NCI-H748 (cell line): ENCODE measurements at regions not wholly inside any gene's neighbourhood (a gene's known extent, or its start where the extent isn't known, plus 50 kb on each side); places are given as distances from the start of the nearest gene placed in this dataset.

Experiments used
- DNase-seq: peaks from one replicate; lab custom pipeline; 2025; ENCODE audit not compliant: unreplicated experiment; lab: John Stamatoyannopoulos, UW

DNA sequence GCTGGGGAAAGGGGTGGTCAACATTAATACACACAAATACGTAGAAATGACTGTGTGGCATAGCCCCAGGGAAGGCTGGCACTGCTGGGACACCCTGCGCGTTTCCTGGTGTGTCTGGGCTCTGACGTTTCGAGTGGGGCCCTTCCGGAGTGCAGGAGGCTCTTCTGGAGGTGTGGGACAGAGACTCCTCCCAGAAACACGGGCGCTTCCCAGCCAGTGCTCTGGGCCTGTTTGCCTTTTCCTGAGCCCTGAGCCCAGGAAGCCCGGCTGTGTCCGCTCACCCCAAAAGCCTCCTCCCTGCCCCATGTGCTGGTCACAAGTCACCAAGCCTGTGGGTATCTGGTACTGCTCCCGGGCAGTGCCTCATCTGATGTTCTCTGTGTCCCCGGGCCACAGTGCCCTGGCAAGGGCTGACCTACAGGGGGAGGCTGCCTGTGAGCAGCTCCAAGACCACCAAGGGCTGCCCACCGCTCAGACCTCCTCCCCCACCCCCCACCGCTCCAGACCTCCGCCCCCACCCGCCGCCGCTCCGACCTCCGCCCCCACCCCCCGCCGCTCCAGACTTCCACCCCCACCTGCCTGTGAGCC is 1133.3 kb downstream of the BRD1 start:
- DNase-seq = no peak

DNA sequence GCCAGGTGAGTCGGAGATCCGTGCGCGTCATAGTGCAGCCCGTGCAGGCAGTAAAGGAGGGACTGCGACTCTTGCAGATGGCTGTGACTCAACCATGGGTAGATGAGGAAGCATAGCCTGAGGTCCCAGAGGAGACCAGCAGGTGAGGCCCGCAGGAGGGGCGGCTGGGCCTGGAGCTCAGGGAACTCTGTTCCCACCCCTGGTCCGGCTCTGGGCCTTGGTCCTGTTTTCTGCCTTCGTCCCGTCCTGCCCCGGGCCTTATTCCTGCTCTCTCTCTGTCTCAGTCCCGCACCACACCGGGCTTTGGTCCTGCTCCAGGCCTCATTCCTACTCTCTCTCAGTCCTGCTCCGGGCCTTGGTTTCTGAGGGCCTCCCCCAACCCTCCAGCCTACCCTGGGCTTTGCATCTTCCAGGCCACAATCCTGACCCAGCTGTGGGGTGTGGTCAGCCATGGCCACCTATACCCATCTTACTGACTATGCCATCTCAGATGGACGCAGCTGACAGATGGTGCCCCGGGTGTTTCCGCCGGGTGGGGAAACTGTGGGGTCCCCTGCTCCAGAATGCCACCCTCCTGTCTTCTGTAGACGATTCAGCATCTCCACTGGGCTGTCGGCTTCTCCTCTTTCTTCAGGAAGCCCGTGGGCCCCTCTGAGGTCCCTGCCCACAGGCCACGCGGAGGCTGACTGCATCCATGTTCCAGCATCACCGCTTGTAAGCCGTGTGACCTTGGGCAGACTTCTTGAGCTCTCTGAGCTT is 1134.1 kb downstream of the BRD1 start:
- no peak for DNase-seq

DNA sequence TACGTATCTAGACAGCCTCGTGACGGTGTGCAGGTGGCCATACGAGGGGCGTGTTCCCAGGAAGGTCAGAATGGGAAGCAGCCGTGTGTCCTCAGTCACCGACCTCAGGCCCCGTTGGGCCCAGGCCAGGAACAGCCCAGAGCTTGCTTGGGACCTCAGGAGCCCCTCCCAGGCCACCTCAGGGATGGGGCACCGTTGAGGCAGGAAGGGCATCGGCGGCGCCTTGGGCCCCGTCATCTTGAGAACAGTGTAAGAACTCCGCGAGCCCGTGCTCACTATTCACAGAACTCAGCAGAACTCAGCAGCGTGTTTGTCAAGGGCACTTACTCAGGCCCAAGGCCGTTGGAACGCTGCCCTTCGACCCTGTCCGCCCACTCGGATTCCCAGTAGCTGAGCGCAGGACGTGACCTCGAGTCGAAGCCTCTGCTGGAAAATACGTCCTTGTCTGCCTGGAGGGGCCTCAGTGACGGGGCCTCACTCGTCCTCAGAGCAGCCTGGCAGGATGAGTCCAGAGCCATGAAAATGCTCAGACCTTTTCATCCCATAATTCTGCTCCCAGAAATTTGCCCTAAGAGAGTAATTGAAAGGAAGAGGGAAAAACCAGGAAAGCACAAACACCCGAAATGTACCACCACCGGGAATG is 1134.8 kb downstream of the BRD1 start:
- DNase-seq = no peak

DNA sequence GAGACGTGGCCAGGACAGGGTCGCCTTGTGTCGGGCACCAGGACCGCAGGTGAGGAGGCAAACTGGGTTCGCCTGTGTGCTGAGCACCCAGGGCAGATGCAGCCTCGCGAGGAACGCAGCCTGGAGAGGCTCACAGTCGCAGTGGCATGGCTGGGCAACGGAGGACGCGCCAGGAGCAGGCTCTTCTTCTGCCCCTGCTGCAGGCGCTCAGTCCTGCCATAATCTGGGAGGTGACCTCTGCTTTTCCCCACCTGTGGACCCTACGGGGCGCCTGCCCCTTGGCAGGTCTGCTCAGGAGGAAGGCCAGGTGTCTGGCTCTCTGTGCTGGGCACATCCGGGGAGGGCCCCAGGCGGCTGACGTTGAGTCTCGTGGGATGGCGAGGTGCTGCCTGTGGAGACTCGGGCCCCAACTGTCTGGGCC is 1136.2 kb downstream of the BRD1 start:
- DNase-seq = no peak

DNA sequence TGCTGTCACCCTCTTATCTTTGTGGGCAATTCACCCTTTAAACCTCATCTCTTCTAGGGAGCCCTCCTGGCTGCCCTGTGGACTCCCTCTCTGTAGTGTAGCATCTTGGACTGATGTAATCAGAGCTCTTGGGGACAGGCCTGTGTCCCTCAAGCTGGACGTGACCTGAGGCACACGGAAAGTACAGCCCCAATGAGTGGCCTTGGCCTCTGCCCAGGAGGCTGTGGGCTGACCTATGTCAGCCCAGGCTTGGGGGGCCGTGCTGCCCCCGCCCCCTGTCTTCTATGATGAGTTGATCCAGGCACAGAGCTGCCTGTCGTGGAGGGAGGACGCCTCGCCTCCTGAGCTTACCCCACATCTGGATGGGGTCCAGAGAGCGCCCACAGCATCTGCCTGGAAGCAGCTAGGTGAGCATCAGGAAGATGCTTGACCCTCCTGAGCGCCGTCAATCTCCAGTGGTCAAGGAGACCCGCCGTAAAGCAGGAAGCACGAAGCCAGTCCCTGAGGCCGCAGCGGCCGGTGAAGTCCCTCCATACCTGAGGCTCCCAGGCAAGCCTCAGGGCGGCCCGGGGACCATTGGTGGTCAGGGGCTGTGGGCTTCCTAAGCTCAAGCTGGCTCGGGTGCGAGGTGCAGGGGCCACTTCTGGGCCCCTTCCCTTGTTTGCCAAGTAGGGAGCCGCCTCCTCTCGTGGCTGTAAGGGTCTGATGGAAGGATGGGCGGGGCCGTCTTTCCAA is 1136.9 kb downstream of the BRD1 start:
- no peak for DNase-seq

DNA sequence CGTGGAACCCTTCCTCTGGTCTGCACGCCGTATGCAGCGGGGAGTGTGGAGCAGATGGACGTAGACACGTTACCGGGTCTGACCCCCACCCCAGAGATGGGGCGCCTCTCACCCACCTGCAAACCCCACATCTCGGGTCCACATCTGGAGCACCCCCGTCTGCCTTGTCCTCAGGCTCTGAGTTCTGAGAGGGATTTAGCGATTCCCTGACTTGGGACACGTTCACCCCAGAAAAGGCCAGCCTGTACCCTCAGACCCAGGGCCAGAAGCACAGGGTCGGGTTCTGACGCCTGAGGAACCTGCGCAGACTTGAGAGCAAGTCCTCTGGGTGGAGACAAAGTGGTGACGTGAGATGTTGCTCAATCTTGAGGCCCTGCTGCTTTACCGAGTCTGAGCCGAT is 1138.5 kb downstream of the BRD1 start:
- no peak for DNase-seq

DNA sequence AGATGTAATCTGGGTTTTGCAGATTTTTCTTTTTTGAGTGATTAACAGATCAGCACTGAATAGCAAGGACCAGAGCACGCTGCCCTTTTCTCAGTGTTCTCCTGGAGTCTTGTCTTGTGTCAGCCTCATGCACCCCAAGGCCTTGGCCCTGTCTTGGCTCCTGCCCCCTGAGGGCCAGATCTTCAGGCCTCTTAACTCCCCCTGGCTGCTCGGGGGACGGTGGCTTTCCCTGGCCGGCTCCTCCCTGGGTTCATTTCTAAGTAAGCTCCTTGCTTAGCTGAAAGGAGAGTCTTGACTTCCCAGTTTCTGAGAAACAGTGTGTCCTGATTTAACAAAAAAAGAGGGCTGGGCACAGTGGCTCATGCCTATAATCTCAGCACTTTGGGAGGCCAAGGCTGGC is 1139.3 kb downstream of the BRD1 start:
- no peak for DNase-seq

DNA sequence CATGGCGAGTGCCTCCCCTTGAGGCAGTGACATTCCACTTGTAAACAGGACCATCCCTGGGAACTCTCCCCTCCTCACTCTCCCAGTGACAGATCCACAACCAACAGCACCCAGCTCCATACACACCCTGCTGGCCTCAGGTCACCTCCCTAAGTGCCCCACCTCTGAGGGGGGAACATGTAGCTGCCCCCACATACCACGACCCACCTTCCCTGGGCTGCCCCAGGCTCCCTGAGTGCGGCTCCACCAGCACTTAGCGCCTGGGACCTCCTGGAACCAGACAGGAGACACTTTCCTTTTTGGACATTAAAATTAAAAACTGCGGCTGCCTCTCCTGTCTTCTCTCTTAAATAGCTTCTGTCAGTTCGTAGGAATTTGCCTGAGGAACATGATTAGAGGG is 1140.1 kb downstream of the BRD1 start:
- DNase-seq = no peak

DNA sequence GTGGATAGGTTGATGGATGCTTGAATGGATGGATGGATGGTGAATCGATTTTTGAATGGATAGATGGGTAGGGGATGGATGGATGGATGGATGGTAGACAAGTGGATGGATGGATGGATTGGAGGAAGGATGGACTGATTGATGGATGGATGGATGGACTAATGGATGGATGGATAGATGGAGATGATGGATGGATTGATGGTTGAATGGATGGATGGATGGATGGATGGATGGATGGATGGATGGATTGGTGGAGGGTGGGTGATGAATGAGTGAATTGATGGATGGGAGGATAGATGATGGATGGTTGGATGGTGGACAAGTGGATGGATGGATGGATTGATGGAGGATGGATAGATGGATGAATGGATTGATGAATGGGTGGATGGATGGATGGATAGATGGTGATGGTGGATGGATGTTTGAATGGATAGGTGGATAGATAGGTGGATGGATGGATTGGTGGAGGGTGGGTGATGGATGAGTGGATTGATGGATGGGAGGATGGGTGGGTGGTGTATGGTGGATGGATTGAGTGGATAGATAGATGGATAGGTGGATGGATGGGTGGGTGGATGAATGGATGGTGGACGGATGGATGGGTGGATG is 1140.9 kb downstream of the BRD1 start:
- DNase-seq = no peak

DNA sequence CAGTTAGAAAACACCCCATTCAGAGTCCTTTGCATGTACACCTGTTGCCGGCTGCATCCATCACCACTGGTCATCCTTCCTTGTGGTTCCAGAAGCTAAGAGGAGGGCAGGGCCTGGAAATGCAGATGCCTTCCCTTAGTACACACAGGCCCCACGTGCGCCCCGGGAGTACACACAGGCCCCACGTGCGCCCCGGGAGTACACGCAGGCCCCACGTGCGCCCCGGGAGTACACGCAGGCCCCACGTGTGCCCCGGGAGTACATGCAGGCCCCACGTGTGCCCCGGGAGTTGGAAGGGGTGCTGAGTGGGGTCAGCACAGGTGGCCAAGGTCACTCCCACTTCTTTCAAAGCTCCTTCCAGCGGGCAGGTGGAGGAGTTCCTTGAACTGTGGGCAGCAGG is 1141.9 kb downstream of the BRD1 start:
- DNase-seq = no peak

DNA sequence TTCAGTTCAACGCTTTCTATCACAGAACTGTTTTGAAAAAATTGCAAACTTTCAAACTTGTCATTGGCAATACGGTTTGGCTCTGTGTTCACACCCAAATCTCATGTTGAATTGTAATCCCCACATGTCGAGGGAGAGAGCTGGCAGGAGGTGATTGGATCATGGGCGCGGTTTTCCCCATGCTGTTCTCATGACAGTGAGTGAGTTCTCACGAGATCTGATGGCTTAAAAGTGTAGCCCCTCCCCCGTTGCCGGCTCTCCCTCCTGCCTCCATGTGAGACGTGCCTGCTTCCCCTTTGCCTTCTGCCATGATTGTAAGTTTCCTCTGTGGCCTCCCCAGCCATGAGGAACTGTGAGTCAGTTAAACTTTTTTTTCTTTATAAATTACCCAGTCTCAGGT is 1144.0 kb downstream of the BRD1 start:
- DNase-seq = no peak

DNA sequence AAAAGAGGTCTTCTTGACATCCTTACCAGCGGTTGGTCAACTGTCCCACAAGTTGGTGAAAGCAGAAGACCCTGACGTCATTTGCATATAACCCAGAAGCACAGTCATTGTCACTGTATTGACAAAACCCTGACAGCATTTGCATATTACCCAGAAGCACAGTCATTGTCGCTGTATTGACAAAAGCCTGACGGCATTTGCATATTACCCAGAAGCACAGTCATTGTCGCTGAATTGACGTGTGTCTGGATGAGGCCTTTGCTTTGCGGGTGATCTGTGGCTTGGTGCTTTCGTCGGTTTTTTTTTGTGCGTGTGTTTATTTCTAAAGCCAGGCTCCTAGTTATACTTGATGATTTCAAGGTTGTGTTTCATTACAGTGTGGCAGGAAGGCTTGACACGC is 1145.2 kb downstream of the BRD1 start:
- no peak for DNase-seq

DNA sequence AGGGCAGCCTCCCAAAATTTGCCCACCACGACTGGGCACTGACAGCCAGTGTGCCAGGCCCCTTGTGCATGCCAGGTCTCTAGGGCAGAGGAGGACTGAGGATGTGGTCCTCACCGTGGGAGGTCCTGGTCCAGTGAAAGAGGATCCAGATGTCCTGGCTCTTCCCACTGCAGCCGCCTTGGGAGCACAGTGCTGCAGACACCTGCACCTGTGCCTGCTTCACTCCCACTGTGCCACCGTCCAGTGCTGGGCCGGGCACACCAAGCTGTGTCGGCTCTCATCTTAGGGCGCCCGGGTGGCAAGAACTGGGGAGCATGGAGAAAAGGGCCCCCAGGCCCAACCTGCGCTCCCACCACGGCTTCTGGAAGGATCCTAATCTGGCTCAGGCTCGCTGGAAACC is 1147.1 kb downstream of the BRD1 start:
- DNase-seq = no peak

DNA sequence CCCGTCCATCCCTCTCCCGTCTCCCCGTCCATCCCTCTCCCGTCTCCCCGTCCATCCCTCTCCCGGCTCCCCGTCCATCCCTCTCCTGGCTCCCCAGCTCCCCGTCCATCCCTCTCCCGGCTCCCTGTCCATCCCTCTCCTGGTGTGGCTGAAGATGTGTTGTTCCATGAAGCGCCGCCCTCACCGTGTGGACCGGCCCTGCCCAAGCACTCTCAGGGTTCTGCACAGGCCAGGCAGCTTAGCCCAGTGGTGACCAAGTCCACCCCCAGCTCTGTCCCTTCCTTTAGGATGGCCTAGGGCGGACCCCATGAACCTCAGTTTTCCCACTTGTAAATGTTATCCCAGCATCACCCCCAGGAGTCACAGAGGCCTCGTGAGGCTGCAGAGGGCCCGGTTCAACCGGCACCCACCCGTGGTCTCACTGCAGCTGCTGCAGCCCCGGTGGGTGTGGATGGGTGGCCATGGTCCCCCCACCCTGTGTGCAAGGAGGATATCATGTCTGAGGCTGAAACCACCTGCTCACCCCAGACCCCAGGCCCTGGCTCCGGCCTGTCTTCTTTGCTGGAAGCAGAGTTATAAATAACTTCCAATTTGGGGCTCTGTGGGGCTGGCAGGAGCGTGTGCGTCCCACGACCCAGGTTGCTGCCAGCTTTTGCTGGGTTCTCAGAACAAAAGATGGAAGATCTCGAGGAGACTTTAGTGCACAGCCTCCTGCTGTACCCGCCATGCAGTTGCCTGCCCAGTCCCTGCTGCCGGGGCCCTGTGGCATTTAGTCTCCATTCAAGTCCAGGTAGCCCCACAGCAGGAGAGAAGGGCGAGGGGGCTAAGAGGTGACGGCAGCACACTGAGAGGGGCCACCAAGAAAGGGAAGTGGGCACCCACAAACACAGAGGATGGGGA is 1147.8 kb downstream of the BRD1 start:
- DNase-seq = no peak

DNA sequence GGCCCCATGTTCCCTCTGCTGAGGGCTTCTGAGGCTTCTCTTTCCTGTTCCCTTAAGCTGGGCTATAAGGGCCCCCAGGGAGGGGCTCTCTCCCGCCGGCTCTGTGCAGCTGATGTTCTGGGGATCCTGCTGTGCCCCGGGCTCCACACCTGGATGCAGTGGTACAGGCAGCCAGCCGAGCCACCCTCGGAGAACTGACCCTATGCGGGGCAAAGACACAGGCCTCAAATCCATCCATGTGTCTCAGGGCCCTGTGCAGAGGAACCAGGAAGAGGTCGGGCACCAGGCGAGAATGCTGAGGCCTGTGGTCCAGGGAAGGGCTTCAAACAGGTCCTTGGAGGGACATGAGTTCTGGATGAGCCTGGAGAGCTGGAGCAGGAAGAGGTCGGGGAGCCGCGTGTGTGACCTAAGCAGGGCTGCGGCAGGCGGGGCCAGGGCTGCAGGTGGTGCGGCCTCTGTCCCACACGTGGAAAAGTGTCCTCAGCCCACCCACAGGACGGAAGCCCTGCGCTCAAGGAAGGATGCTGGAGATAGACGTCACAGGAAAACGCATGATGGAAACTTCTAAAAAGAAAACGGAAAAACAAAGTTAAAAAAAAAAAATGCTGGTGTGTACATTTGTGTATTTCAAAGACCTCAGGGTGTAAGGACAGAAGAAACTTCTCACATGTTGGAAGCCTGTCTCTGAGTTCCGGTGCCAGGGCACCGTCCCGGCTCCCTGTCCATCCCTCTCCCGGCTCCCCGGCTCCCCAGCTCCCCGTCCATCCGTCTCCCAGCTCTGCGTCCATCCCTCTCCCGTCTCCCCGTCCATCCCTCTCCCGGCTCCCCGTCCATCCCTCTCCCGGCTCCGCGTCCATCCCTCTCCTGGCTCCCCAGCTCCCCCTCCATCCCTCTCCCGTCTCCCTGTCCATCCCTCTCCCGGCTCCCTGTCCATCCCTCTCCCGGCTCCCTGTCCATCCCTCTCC is 1149.2 kb downstream of the BRD1 start:
- no peak for DNase-seq

DNA sequence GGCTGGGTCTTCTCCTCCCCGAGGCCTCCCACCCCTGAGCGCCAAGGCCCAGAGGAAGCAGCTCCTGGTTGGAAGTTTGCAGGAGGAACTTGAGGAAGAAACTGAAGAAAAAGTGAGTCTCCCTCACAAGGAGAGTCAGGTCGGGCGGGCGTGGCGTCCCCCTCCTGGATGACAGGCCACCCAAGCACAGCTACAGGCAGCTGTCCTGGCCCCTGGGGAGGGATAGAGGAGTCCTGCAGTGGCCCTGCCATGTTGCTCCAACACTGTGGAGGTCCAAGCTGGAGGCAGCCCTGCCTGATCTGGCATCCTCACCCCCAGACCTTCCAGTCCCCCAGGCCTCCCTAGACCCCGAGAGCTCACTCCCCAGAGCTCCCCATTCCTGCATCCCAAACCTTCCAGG is 1150.1 kb downstream of the BRD1 start:
- no peak for DNase-seq

DNA sequence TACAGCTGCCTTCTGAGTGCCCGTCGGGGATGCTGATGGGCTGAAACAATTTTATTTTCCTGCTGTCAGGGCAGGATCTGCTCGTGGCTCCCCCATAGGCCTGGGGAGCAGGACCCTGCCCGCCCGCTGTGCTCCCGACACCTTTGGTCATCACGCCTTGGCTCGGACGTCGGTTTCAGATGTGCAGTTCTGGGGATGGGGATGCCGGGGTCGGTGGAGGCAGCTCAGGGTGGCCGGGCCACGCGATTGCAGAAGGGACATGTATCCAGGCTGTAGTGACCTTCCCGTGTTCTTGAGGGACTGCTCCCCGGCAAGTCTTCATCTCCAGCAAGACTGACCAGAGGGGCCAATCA is 1150.5 kb downstream of the BRD1 start:
- DNase-seq = no peak

DNA sequence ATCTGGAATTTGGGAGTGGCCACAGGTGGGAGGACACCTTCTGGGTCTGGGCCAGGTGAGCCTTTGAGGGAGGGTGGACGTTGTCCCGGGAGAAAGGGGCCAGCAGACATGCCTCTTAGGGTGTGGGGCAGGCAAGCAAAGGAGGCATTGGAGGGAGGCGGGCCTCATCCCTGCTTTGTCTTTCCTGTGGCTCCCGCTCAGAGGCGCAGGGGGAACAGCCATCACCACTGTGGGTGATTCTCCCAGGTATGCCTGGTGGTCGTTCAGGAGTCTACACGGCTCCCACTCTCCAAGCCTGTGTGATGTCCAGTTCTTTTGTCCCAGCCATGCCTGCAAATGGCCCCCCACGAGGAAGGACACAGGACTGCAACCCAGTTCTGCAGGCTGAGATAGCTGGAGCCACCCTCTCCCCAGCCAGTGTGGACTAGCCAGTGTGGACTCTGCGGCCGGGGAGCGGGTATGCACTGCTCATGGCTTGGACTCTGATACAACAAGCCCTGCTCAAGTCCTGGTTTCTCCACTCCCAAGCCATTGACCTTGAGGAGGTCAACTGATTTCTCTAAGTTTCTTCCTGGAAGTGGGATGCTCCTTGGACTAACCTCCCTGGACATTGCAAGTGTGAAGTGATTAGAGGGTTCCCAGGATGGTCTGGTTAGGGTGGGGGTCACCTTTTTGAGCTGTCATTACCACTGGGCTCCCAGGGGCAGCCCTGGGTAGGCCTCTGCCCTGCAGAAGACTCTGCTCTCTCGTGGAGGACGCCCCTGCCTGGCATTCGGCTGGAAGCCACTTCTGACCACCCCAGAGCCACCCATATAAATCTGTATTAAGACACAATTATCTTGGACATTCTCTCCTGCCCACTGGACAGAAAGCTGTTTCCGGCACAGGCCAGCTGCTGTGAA is 1151.2 kb downstream of the BRD1 start:
- no peak for DNase-seq

DNA sequence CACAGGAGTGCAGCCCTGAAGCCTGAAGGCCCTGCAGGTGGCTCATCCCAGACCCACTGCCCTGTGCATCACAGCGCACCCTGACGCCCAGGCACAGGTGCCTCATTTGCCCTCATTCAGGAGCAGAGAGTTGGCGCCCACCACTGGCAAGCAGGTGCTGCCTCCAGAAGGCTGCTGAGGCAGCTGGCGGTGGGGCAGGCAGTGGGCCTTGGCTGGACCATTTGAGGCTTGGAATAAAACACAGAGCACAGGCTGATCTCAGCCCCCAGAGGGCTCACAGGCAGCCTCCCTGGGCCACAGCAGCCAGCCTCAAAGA is 1151.9 kb downstream of the BRD1 start:
- DNase-seq = no peak
